Ishikawa (cell line): ENCODE measurements at regions not wholly inside any gene's neighbourhood (a gene's known extent, or its start where the extent isn't known, plus 50 kb on each side); places are given as distances from the start of the nearest gene placed in this dataset.

Experiments
- CEBPB ChIP-seq: IDR thresholded peaks from 2 replicates; pipeline ENCODE4 v1.6.1; 2012
- CREB1 ChIP-seq: IDR thresholded peaks from 2 replicates; pipeline ENCODE4 v1.6.1; 2012; ENCODE audit warnings: low read depth
- EGR1 ChIP-seq: IDR thresholded peaks from 2 replicates; pipeline ENCODE4 v1.6.1; 2012
- EP300 ChIP-seq: IDR thresholded peaks from 2 replicates; pipeline ENCODE4 v1.6.1; 2012; ENCODE audit warnings: borderline replicate concordance
- MAX ChIP-seq: IDR thresholded peaks from 2 replicates; pipeline ENCODE4 v1.6.1; 2012
- NFIC ChIP-seq: IDR thresholded peaks from 2 replicates; pipeline ENCODE4 v1.6.1; 2012
- RAD21 ChIP-seq: IDR thresholded peaks from 2 replicates; pipeline ENCODE4 v1.6.1; 2012; ENCODE audit warnings: low read depth
- REST ChIP-seq: IDR thresholded peaks from 2 replicates; pipeline ENCODE4 v1.6.1; 2012; ENCODE audit warnings: low read depth, mild to moderate bottlenecking
- TAF1 ChIP-seq: IDR thresholded peaks from 2 replicates; pipeline ENCODE4 v1.6.1; 2012; ENCODE audit warnings: low read depth, mild to moderate bottlenecking
- TCF12 ChIP-seq: IDR thresholded peaks from 2 replicates; pipeline ENCODE4 v1.6.1; 2012; ENCODE audit warnings: low read depth
- TEAD4 ChIP-seq: IDR thresholded peaks from 2 replicates; pipeline ENCODE4 v1.6.1; 2012
- YY1 ChIP-seq: IDR thresholded peaks from 2 replicates; pipeline ENCODE4 v1.6.1; 2012; ENCODE audit warnings: low read depth
- ZBTB7A ChIP-seq: IDR thresholded peaks from 2 replicates; pipeline ENCODE4 v1.6.1; 2012; ENCODE audit warnings: low read depth
- TF ChIP-seq, protein P1 (sequence below): IDR thresholded peaks from 2 replicates; pipeline ENCODE4 v1.6.1; 2012

DNA sequence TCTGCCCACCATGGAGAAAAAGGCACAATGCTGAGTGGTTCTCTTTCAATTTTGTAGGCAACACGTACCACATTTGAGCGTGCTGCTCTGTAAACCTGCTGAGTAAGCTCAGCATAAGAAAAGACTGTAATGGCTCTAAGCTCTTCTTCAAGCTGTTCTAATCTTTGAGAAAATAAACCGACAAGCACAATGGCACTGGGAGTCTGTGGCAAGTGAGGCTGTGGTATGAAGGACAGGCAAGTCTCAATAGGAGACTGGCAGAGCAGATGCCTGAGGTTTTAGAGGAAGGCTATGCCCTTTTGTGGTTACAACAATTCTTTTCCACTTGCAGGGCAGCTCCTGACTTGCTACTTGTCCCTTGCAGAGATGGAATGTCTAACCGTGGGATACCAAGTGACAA lies 136.7 kb upstream of the EXOC2 start:
- TF ChIP-seq MAX (no peak), YY1 (no peak), RAD21 (no peak), TAF1 (no peak), EP300 (no peak), NFIC (no peak), REST (no peak), CREB1 (no peak), TEAD4 (no peak), CEBPB (no peak), ZBTB7A (no peak), TCF12 (no peak), EGR1 (no peak)
- TF ChIP-seq, protein P1, sequence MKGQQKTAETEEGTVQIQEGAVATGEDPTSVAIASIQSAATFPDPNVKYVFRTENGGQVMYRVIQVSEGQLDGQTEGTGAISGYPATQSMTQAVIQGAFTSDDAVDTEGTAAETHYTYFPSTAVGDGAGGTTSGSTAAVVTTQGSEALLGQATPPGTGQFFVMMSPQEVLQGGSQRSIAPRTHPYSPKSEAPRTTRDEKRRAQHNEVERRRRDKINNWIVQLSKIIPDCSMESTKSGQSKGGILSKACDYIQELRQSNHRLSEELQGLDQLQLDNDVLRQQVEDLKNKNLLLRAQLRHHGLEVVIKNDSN = no peak
